GM21576 (cell line): ENCODE measurements at regions not wholly inside any gene's neighbourhood (a gene's known extent, or its start where the extent isn't known, plus 50 kb on each side); places are given as distances from the start of the nearest gene placed in this dataset.

Source experiments
- ATAC-seq: cut with Tn5 transposase; IDR thresholded peaks from one replicate; pipeline ENCODE4 v1.9.1; 2021; ENCODE audit warnings: mild to moderate bottlenecking, moderate library complexity; ENCODE audit not compliant: unreplicated experiment

DNA sequence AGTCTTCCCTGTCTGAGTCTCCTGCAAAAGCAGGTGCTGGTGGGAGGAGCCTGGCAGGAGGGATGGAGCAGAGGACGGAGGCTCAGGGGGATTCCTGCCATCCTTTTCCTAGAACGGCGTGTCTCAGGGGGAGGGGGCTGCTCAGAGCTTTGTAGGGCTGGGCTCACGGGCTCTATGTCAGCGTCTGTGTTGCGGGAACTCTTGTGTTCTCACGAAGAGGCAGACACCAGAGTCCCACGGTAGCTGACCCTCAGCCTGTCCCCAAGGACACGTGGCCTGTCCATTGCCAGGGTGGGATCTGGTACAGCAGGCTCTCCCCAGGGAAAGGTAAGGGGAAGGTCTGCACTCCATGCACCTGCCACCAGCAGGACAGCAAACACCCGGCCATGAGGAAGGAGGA lies 1505.2 kb downstream of the TBC1D22A start:
- no peak for ATAC-seq

DNA sequence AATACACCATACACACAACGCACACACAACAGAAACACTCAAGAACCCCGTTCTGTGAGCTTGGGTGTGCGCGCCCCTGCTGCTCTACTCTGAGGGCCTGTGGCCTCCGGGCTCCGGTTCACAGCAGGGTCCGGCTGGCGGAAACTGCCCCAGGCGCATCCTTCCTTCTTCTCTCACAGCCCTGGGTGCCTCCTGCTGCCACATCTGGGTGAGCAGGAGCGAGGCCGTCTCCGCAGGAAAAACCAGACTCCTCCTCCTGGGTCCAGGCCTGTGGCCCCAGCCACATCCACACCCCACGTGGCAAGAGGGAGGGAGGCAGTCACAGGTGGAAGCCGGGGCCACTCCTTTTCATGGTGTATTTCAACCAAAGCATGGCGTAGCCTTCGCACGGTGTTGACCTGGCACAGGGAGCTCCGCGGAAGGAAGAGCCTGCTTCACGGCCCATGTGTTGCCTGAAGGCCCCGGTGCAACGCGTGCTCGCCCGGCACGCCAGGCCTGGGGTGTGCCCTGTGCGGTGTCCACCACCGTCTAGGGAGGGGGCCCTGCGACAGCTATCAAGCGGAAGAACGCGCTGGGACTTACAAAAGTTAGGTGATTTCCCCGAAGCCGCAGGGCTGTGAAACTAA lies 1502.7 kb downstream of the TBC1D22A start:
- no peak for ATAC-seq

GRCh38 chr22:48264586-48264985 lies 1502.1 kb downstream of the TBC1D22A start:
- ATAC-seq, result no peak

GRCh38 chr22:48263791-48264351 lies 1501.4 kb downstream of the TBC1D22A start:
- no peak for ATAC-seq

- no peak for ATAC-seq
These were observed 1500.9 kb downstream of the TBC1D22A start for GRCh38 chr22:48263431-48263765.

- no peak for ATAC-seq
These were observed 1500.4 kb downstream of the TBC1D22A start for GRCh38 chr22:48262596-48263430.

- no peak for ATAC-seq
These were observed 1499.3 kb downstream of the TBC1D22A start for GRCh38 chr22:48261706-48262105.

- ATAC-seq, result no peak
These were observed 1498.7 kb downstream of the TBC1D22A start for GRCh38 chr22:48261048-48261621.

DNA sequence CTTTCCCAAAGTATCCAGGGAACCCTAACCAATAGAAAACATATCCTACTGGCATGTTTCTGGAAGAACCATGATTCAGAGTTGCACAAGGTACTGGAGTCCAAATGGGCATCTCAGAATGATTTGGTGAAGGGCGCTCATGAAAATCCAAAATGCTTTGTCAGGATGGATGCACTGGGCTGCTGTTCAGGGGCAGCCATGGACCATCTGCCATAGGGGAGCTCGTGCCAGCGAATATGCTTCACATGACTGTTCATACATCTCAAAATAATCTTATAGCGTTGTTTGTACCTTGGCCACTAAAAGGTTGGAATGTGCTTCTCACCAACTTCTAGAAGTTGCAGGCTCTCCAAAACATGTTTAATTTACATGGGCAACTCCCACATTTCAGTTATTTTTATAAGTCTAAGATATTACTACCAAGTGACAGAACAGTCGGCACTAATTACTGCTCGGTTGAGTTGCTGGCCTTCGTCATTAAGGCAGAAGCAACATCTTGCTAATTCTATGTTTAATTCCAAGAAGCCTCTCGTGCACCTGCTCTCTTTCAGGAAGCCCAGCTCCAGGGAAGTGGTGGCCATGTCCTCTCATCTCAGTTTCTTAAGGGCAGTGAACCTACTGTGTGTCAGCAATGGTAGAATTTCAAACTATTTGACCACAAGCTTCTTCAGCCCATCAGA lies 1497.7 kb downstream of the TBC1D22A start:
- ATAC-seq, result no peak

- ATAC-seq, result no peak
These were observed 1496.4 kb downstream of the TBC1D22A start for GRCh38 chr22:48258811-48259210.

DNA sequence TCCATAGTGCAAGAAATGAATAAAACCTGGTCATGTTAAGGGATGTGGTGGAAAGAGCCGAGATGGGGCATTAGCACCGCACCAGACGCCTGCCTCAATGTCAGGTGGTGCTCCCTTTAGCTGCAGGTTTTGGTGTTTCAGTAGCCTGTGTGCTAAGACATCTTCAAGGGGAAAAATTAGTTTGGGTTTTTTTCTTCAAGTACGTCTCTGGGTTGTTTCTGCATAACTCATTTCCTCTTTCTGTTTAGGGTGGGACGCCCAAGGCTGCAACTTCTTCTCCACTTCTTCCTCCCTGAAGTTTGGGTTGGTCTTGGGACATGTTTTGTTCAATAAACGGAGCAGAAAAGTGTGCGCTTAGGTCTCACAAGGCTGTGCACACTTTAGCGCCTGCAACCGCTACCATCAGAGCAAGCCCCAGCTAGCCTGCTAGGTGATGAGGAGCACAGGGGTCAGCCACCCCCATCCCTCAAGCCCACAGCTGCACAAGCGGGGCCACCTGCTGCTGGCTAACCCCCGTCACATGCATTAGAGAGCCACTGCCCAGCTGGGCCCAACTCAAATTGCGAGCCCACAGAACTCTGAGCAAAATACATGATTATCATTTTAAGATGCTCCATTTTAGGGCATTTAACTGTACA lies 1495.7 kb downstream of the TBC1D22A start:
- ATAC-seq, result no peak

DNA sequence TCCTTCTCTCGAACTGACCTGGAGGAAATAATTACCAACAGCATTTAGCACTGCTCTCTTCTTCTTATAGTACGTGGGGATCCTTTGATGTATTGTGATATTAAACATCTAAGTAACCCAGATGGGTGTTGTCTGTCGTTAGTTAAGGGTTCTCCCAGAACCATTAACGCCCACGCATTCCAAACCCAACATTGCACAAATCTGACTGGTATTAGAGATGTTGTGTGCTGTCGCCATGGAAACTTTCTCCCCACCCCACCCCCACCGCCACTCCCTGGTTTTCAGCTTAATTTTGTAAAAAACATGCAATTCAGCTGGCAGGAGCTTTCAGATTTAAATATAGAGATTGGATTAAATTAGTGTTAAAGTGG lies 1495.2 kb downstream of the TBC1D22A start:
- ATAC-seq, result no peak

GRCh38 chr22:48256776-48257684 lies 1494.6 kb downstream of the TBC1D22A start:
- no peak for ATAC-seq

DNA sequence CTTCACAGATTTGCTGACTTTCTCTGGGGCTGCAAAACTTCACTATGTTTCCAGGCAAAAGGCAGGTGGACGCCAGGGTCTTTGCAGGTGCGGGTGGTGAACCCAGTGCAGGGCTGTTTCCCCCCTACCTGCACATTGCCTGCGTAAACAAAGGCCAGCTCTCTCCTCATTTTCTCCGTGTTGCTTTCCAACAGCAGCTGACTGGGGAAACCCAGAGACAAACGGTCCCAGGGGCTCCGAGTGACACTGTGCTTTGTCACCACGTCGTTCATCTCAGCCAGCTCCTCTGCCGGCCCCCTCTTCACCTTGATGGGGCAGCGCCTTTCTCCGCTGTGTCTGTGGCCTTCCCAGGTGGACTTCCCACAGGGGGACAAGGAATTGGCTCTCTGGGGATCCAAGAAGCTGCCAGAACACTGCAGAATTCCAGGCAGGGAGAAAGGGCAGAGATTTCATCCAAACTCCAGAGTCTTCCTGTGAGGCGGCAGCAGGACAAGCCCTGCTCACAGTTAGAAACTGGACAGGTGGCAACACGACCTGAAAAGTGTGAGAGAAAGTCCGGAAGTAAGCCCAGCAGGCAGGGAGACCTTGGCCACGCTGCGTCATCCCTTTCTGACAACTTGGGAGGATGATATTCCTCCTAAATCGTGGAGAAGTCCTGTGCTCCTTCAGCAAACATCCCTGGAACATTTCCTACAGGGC lies 1493.7 kb downstream of the TBC1D22A start:
- ATAC-seq, result no peak

GRCh38 chr22:48254311-48254873 lies 1491.9 kb downstream of the TBC1D22A start:
- ATAC-seq, result no peak

DNA sequence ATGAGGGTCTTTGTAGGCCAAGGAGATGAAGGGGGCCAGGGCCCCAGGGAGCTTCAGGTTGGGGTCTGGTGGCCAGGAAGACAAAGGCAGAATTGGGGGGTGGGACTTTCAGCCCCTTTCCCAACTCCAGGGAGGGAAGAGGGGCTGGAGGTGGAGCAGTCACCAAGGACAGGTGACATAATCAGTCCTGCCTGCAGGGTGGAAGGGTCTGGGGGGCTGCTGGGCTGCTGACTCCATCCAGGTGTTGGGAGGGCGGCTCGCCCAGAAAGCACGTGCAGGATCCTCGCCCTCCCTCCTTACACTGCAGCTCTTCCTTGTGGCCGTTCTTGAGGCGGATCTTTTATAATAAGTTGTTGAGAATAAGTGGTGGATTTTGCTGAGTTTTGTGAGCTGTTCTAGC lies 1491.1 kb downstream of the TBC1D22A start:
- ATAC-seq, result no peak

DNA sequence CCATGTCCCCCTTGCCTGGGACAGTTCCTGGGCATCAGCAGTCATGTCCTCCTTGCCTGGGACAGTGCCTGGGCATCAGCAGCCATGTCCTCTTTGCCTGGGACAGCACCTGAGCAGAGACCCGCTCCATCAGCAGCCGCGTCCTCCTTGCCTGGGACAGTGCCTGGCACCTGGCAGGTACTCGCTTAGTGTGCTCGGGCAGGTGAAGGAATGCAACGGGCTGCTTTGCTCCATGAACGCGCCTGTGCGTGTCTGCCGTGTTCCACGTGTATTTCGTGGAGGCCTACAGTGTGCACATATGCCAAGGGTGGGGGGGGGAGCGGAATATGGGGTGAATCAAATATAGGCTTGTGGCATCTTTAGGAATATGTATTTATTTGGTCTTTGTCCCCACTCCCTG lies 1490.7 kb downstream of the TBC1D22A start:
- no peak for ATAC-seq

- ATAC-seq, result no peak
These were observed 1489.2 kb downstream of the TBC1D22A start for GRCh38 chr22:48251629-48252028.

- no peak for ATAC-seq
These were observed 1488.6 kb downstream of the TBC1D22A start for GRCh38 chr22:48250937-48251530.
